Activated CD4-positive, alpha-beta T cell treated with anti-CD3 and anti-CD28 coated beads for 1 hour (primary cell): ENCODE measurements at regions not wholly inside any gene's neighbourhood (a gene's known extent, or its start where the extent isn't known, plus 50 kb on each side); places are given as distances from the start of the nearest gene placed in this dataset.
"Not testable (repeated sequence)": the region's sequence is repeated elsewhere in the genome, so short reads cannot be mapped to it uniquely, and the experiment has no call there.

ENCODE experiments used
- DNase-seq: peaks from one replicate; pipeline ENCODE4 v3.0.0-alpha.2; 2020

- DNase-seq, result no peak
Observed at GRCh38 chr4:118589471-118590055, 95.6 kb upstream of the METTL14 start.

DNA sequence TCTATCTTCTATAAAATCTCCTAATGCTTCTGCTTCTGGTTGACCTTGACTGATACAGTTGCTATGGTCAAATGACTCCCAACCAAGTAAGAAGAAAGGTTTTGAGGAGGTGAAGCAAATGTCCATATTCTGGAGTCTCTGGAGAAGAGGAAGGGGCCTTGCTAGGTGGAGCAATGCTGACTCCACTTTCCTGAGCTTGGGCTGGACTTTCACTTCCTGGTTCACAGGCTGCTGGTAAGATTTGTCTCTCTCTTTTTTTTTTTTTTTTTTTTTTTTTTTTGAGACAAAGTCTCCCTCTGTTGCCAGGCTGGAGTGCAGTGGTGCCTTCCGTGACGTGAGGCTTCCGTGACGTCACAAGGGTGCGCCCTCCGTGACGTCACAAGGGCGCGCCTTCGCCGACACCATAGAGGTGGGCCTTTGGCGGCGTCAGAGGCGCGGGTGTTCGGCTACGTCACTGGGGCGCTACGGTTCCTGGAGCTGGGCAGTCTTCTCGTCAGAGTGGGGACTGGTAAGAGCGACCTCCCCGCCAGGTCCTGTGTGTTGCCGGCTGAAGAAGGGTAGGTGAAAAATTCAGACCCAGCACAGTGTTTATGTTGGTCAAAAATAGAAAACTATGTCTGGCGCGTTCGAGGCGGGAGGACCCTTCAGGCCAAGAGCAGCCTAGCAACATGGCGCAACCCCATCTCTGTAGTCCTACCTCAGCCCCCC, 93.7 kb upstream of the METTL14 start:
- DNase-seq, result peak; percentile 97

GRCh38 chr4:118592289-118592688, 92.9 kb upstream of the METTL14 start:
- DNase-seq, result not testable (repeated sequence)

DNA sequence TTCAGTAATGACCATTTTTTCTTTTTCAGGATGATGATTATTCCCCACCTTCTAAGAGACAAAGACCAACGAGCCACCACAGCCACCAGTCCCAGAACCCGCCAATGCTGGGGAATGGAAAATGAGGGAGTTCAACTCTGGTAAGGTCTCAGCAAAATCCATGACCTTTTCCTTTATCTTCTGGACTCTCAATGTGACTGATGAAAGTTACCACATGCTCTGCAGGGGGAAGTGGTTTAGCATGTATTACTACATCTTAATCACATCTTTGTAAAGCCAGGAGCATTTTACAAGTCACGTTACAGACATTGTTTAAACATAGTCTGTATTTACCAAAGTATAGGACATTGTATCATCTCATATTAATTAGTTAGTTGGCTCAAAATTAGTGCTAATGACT, 89.3 kb upstream of the METTL14 start:
- DNase-seq, result not testable (repeated sequence)

DNA sequence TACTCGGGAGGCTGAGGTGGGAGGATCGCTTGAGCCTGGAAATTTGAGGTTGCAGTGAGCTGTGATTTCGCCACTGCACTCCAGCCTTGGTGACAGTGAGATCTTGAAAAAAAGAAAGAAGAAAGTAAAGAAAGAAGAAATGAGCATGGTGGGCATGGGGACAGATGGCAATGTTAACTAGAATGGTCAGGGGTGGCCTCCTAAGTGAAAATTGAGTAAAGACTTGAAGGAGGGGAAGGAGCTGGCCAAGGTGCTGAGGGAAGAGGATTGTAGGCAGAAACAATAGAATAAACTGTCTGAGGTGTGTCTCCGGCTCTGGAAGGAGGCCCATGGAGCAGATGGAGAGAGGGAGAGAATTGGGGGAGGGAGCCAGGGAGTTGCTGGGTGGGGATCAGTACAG, 60.1 kb upstream of the METTL14 start:
- not testable (repeated sequence) for DNase-seq

DNA sequence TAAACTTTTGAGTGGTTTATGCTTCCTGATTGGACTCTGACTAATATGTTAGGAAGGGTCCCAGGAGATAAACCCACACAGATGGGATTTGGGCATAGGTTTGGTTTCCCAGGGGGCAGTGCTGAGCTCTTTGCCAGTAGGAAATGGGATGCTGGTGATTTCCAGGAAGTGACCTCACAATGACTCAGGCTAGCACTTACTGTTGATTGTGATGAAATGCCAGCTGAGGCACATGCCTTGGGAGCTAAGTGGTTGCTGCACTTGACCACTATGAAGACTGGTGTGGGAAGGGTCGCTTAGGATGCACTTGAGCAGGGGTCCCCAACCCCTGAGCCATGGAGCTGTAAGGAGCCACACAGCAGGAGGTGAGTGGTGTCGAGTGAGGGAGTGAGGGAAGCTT, 55.5 kb upstream of the METTL14 start:
- DNase-seq, result not testable (repeated sequence)

GRCh38 chr4:118630897-118631296, 54.3 kb upstream of the METTL14 start:
- not testable (repeated sequence) for DNase-seq

GRCh38 chr4:118631321-118632050, 53.7 kb upstream of the METTL14 start:
- not testable (repeated sequence) for DNase-seq

GRCh38 chr4:118633476-118633875, 51.7 kb upstream of the METTL14 start:
- DNase-seq, result not testable (repeated sequence)

DNA sequence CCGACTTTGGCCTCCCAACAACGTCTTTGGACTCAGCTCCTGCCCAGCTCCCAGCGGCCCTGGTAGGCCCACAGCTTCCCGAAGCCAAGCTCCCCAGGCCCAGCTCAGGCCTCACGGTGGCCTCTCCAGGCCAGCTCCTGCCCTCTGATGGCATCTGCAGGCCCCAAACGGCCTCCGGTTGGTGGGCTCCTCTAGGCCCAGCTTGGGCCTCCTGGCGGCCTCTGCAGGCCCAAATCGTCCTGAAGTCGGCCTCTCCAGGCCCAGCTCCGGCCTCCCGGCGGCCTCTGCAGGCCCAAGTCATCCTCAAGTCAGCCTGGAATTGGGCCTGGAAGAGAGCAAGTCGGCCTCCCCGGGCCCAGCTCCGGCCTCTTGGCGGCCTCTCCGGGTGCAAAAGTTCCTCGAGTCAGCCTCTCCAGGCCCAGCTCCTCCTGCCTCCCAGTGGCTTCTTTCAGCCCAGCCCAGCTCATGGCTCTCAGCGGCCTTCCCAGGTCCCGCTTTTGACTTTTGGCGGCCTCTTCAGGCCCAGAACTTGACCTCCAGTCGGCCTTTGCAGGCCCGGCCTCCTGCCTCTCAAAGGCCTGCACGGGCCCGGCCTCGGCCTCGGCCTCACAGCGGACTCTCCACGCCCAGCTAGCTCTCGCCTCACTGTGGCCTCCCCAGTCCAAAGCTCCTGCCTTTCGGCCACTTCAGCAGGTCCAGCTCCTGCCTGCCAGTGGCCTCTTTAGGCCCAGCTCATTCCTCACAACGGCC, 50.9 kb upstream of the METTL14 start:
- DNase-seq, result not testable (repeated sequence)
